ENCODE measurements at regions not wholly inside any gene's neighbourhood (a gene's known extent, or its start where the extent isn't known, plus 50 kb on each side); places are given as distances from the start of the nearest gene placed in this dataset.

DNA sequence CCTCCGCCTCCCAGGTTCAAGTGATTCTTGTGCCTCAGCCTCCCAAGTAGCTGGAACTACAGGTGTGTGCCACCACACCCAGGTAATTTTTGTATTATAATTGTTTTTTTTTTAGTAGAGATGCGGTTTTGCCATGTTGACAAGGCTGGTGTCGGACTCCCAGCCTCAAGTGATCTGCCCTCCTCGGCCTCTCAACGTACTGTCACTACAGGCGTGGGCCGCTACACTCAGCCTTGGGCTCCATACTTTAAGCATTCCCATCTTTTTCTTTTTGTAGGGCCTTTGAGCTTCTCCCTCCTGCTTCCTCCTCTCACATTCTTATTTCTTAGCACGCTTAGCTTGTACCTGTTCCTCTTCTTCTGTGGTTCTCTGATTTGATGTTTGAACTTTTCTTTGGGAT lies 62.8 kb downstream of the SERPINA3 start:
- CTCF ChIA-PET, result no interaction called here
- H3K27me3 ChIP-seq (replicated peaks; ENCODE audit: control insufficient read depth, insufficient read depth, low read length), result no peaks in the 10 kb centered on the region
- intact Hi-C loops (cut with micrococcal nuclease; ENCODE audit: unreplicated experiment), result no loop called here
- H3K4me3 Mint-ChIP-seq (ENCODE audit: unreplicated experiment), result no peak overlapping the region
- H3K27me3 Mint-ChIP-seq (ENCODE audit: insufficient read depth, unreplicated experiment), result peaks cover 6% of the 10 kb centered on the region
- no peak for DNase-seq
- POLR2A ChIA-PET, result no interaction called here
- BruUV-seq (replicated peaks), result no TSS peak
- H3K4me1 Mint-ChIP-seq (ENCODE audit: low read depth, unreplicated experiment), result no peaks in the 10 kb centered on the region
- peaks cover 6% of the 10 kb centered on the region for H3K36me3 Mint-ChIP-seq (ENCODE audit: insufficient read depth, unreplicated experiment)
- H3K4me1 ChIP-seq, result 0 out of 2 replicates have a peak, but pooled peaks cover 5% of the 10 kb centered on the region
- no peak overlapping the region for H3K4me3 ChIP-seq (ENCODE audit: low read depth, low read length)
- no peaks in the 10 kb centered on the region for H3K36me3 ChIP-seq (ENCODE audit: control insufficient read depth, insufficient read depth, low read length)
- no peak for TF ChIP-seq CTCF (IDR thresholded peaks at IDR 0.05; ENCODE audit: insufficient read depth in 1 of 2, low read depth in 1 of 2, low read length in 1 of 2, severe bottlenecking in 1 of 2, unreplicated experiment in 1 of 2)
- H3K9me3 Mint-ChIP-seq (ENCODE audit: unreplicated experiment), result no peaks in the 10 kb centered on the region
- no peaks in the 10 kb centered on the region for H3K9me3 ChIP-seq
- H3K27ac Mint-ChIP-seq (ENCODE audit: unreplicated experiment), result no peak overlapping the region

DNA sequence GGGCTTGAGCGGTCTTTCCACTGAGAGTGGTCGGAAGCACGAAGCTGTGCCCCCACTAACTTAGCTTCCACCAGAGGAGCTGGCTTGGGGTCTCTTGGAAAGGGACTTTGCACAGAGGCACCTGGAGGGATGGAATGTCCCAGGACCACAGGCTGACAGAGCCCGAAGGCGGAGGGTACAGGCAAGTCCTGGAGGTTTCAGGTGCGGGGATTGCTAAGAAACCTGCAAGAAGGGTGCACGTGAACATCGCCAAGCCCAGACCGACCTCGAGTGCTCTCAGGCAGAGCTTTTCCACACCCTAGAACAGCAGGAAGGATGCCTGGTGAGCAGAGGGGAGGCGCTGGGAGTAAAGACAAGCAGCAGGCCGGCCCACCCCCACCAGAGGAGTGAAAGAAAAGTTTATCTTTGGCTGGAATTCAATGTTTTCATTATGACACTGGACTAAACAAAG lies 61.6 kb downstream of the SERPINA3 start:
- ChIA-PET POLR2A (no interaction called here), CTCF (no interaction called here)
- H3K9me3 Mint-ChIP-seq (ENCODE audit: unreplicated experiment), result no peaks in the 10 kb centered on the region
- no peaks in the 10 kb centered on the region for H3K4me1 Mint-ChIP-seq (ENCODE audit: low read depth, unreplicated experiment)
- Histone ChIP-seq H3K27me3 (replicated peaks; ENCODE audit: control insufficient read depth, insufficient read depth, low read length) (no peaks in the 10 kb centered on the region), H3K4me1 (0 out of 2 replicates have a peak, but pooled peaks cover 5% of the 10 kb centered on the region), H3K9me3 (no peaks in the 10 kb centered on the region), H3K4me3 (ENCODE audit: low read depth, low read length) (no peak overlapping the region), H3K36me3 (ENCODE audit: control insufficient read depth, insufficient read depth, low read length) (no peaks in the 10 kb centered on the region)
- H3K27ac Mint-ChIP-seq (ENCODE audit: unreplicated experiment), result no peak overlapping the region
- H3K36me3 Mint-ChIP-seq (ENCODE audit: insufficient read depth, unreplicated experiment), result peaks cover 6% of the 10 kb centered on the region
- no peak for DNase-seq
- peaks cover 6% of the 10 kb centered on the region for H3K27me3 Mint-ChIP-seq (ENCODE audit: insufficient read depth, unreplicated experiment)
- BruUV-seq (replicated peaks), result no TSS peak
- TF ChIP-seq CTCF (IDR thresholded peaks at IDR 0.05; ENCODE audit: insufficient read depth in 1 of 2, low read depth in 1 of 2, low read length in 1 of 2, severe bottlenecking in 1 of 2, unreplicated experiment in 1 of 2), result no peak
- no peak overlapping the region for H3K4me3 Mint-ChIP-seq (ENCODE audit: unreplicated experiment)
- intact Hi-C loops (cut with micrococcal nuclease; ENCODE audit: unreplicated experiment), result no loop called here
